RWPE2 (cell line): ENCODE measurements at regions not wholly inside any gene's neighbourhood (a gene's known extent, or its start where the extent isn't known, plus 50 kb on each side); places are given as distances from the start of the nearest gene placed in this dataset.
A peak's percentile ranks its signal among the peaks of the same experiment; 100 is the strongest.

Experiments used
- ATAC-seq: fragments of 200-7000 bp; cut with Tn5 transposase; 3 replicates; pipeline ENCODE4 v1.9.1; 2021; ENCODE audit warnings: low read depth
- DNase-seq: peaks from one replicate; pipeline ENCODE4 v3.0.0-alpha.2; 2020; ENCODE audit warnings: low spot score
- H3K27ac ChIP-seq: fragments of 450-650 bp; 2 replicates; pipeline ENCODE4 v1.5.1; 2017; ENCODE audit warnings: mild to moderate bottlenecking; ENCODE audit not compliant: poor library complexity, severe bottlenecking
- H3K27me3 ChIP-seq: fragments of 250-450 bp; sonication (Bioruptor Pico); 2 replicates; pipeline ENCODE4 v1.5.1; 2021; ENCODE audit warnings: mild to moderate bottlenecking, moderate library complexity; ENCODE audit not compliant: insufficient read depth, poor library complexity, severe bottlenecking
- H3K36me3 ChIP-seq: fragments of 250-450 bp; sonication (Bioruptor Pico); 2 replicates; pipeline ENCODE4 v1.5.1; 2020; ENCODE audit warnings: low read depth, mild to moderate bottlenecking, moderate library complexity
- H3K4me1 ChIP-seq: fragments of 250-450 bp; sonication (Bioruptor Pico); 2 replicates; pipeline ENCODE4 v1.5.1; 2021; ENCODE audit warnings: mild to moderate bottlenecking, moderate library complexity; ENCODE audit not compliant: insufficient read depth, poor library complexity, severe bottlenecking
- H3K4me3 ChIP-seq: fragments of 250-450 bp; sonication (Bioruptor Pico); 2 replicates; pipeline ENCODE4 v1.5.1; 2021; ENCODE audit warnings: mild to moderate bottlenecking, moderate library complexity; ENCODE audit not compliant: severe bottlenecking
- H3K9me3 ChIP-seq: fragments of 250-450 bp; sonication (Bioruptor Pico); 2 replicates; pipeline ENCODE4 v1.5.1; 2021; ENCODE audit warnings: mild to moderate bottlenecking, moderate library complexity; ENCODE audit not compliant: severe bottlenecking
- CTCF ChIP-seq: fragments of 450-650 bp; IDR thresholded peaks from one replicate; pipeline ENCODE4 v1.5.1; 2017; ENCODE audit warnings: mild to moderate bottlenecking, moderate library complexity; ENCODE audit not compliant: poor library complexity, severe bottlenecking

DNA sequence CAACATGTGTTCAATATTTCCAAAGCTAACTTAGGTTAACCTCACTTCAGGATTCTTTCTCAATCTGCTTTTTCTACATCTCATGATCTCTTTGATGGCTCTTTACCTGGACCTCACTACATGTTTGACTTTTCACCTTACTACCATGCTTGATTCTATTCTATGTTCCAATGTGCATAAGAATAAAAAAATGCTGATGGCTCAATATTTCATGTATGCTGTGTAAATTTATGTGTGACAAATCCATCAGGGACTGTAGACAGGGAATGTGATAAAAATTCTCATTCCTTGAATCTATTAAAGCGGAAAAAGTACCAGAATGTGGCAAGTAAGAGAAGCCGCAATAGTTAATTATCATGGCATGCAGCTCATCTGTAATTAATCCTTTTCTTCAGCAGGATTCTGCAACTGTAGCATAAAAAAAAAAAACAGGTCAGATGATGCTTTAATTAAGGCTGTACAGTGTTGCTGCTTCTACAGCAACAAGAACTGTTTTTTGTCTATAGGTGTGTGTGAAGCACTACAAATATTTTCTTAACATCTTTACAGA is 276.9 kb upstream of the PRKD1 start:
- H3K27me3 ChIP-seq = no peaks in the 10 kb centered on the region
- no peak overlapping the region for H3K27ac ChIP-seq
- H3K4me1 ChIP-seq = no peaks in the 10 kb centered on the region
- ATAC-seq (no peak), DNase-seq (no peak)
- H3K36me3 ChIP-seq = no peaks in the 10 kb centered on the region
- H3K4me3 ChIP-seq = no peak overlapping the region
- TF ChIP-seq CTCF = no peak
- H3K9me3 ChIP-seq = peaks cover 1% of the 10 kb centered on the region

GRCh38 chr14:30209136-30209535 is 281.5 kb upstream of the PRKD1 start:
- Histone ChIP-seq H3K36me3 (no peaks in the 10 kb centered on the region), H3K4me1 (peaks cover 11% of the 10 kb centered on the region), H3K27ac (no peak overlapping the region), H3K4me3 (no peak overlapping the region), H3K27me3 (no peaks in the 10 kb centered on the region), H3K9me3 (no peaks in the 10 kb centered on the region)
- TF ChIP-seq CTCF = no peak
- DNase-seq (no peak), ATAC-seq (no peak)

- no peak overlapping the region for H3K27ac ChIP-seq
- no peak overlapping the region for H3K4me3 ChIP-seq
- H3K36me3 ChIP-seq = no peaks in the 10 kb centered on the region
- DNase-seq (no peak), ATAC-seq (peak; percentile 54; the same call in 2 of the 3 replicates)
- no peaks in the 10 kb centered on the region for H3K9me3 ChIP-seq
- no peak for TF ChIP-seq CTCF
- peaks cover 13% of the 10 kb centered on the region for H3K4me1 ChIP-seq
- H3K27me3 ChIP-seq = no peaks in the 10 kb centered on the region
These were observed 283.0 kb upstream of the PRKD1 start for GRCh38 chr14:30210630-30211029.

DNA sequence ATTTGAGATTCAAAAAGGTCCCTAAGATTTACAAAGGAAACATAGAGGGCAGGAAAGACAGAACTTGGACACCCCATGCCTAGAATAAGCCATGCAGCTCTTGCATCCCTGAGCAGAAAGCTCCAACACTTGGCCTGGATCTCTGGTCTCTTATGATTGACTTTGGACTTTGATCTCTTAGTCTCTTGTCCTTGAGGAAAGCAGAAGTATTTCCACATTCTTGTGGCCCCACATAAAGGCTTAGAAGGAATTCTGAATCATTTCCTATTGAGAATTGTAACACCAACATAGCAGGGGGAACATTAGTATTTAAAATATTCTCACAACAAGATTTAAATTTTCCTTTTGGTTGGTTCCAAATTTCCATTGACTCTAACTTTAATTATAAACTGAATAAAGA is 283.7 kb upstream of the PRKD1 start:
- no peak for TF ChIP-seq CTCF
- H3K27ac ChIP-seq = no peak overlapping the region
- H3K27me3 ChIP-seq = no peaks in the 10 kb centered on the region
- H3K9me3 ChIP-seq = no peaks in the 10 kb centered on the region
- no peak overlapping the region for H3K4me3 ChIP-seq
- no peak for DNase-seq
- no peak for ATAC-seq
- H3K4me1 ChIP-seq = peaks cover 13% of the 10 kb centered on the region
- no peaks in the 10 kb centered on the region for H3K36me3 ChIP-seq

DNA sequence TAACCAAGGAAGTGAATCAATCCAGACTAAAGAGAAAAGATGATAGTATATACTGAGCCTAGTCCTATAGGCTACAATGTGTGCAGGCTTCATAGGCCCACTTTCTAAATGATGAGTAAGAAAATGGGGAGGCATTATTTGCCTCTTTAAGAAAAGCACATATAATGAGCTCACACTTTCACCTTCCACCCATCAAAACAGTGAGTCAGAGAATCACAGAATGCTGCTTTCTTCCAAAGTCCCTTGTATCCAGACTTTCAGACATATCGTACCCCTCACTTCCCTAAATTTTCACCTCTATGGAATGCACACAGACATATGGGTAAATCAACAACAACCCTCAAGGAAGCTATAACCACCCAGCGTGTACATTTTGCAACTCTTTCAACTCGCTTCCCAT is 286.4 kb upstream of the PRKD1 start:
- ATAC-seq (peak; percentile 78), DNase-seq (no peak)
- peaks cover 13% of the 10 kb centered on the region for H3K4me1 ChIP-seq
- H3K36me3 ChIP-seq = no peaks in the 10 kb centered on the region
- H3K9me3 ChIP-seq = no peaks in the 10 kb centered on the region
- no peak overlapping the region for H3K4me3 ChIP-seq
- no peaks in the 10 kb centered on the region for H3K27me3 ChIP-seq
- no peak for TF ChIP-seq CTCF
- H3K27ac ChIP-seq = peak overlapping the region; percentile 34
